ENCODE measurements at regions not wholly inside any gene's neighbourhood (a gene's known extent, or its start where the extent isn't known, plus 50 kb on each side); places are given as distances from the start of the nearest gene placed in this dataset.

GRCh38 chr14:101469382-101470247 is 91.7 kb upstream of the DIO3 start:
- no peak for DNase-seq (ENCODE audit: low spot score)

DNA sequence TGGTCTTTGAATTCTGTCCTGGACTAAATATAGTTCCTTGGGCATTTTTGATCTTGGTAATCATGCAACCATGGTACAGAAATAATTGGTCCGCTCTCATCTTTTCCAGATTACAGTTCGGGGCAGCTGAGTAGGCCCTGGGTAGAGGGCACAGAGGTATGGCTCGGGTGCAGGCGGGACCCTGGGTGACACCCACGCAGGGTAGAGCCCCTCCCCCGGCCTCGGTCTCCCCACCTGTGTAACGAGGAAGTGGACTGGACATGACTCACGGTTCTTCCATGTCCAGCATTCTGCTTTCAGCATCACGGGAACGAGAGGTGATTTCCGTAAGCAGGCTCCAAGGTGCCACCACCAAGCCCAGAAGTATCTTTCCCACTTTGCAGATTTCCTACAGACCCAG is 91.0 kb upstream of the DIO3 start:
- DNase-seq (ENCODE audit: low spot score) = no peak

GRCh38 chr14:101471723-101472517 is 89.4 kb upstream of the DIO3 start:
- DNase-seq (ENCODE audit: low spot score) = no peak

DNA sequence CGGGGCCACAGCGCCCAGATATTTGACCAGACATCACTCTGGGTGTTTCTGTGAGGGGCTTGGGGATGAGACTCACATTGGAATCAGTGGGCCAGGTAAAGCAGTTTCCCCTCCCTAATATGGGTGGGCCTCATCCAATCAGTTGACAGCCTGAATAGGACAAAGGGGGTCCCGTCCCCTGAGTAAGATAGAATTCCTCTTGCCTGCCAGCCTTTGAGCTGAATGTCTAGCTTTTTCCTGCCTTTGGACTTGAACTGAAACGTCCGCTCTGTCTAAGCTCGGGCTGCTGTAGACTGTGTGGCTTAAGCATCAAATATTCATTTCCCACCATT is 88.8 kb upstream of the DIO3 start:
- DNase-seq (ENCODE audit: low spot score) = no peak

DNA sequence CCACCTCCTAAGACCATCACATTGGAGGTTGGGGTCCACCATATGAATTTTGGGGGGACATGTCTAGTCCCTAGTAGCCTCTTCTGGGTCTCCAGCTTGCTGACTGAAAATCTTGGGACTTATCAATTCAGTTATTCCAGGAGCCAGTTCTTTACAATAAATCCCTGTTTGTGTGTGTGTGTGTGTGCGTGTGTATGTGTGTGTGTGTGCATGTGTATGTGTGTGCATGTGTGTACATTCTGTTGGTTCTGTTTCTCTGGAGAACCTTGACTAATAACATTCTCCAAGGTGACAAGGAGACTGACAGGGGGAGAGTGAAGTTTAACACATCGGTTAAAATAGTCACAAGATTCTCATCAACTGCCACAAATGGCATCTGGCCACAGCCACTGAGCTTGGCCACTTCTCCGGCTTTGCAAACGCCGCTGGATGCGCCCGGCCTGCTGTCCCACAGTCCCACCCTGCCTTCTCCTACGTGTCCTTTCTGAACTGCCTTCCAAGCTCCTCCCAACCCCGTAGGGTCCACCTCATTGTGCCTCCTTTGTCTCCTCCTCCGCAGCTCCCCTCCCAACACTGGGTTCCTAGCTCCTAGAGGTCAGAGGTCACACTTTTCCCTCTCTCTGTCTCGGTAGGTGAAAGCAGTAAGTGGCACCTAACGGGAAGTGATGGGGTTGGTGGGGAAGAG is 88.1 kb upstream of the DIO3 start:
- DNase-seq (ENCODE audit: low spot score) = no peak

DNA sequence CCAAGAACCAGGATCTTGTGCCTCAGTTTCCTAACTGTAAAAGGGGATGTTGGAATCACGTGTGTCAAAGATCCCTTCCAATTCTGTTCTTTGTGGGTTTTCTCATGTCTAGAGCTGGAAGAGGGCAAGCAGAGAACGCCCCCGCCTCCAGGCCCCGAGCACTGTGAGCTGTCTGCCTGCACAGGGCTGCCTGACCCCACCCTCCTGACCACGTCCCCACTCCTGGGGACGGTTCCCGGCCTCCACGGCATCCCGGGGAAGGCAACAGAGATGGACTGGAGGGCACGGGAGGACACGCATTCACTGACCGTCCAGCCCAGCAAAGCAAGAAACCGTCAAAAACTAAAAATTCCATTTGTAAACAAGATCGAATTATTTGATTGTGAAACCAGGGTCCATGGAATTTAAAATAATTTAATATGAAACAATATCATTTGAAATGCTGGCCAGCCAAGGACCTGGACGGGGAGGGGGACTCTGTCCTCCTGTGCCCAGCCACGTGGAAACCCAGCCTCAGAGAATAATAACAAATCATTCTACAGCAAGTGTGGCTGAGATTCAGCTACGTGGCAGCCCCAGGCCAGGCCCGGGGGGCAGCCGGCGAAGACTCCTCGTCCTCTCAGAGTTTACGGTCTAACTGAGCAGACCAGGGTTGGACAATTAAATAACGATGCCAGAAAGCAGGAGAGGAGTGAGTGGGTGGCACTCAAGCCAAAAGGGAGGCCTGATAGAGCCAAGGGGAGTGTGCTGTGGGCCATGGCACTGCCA is 87.3 kb upstream of the DIO3 start:
- no peak for DNase-seq (ENCODE audit: low spot score)

DNA sequence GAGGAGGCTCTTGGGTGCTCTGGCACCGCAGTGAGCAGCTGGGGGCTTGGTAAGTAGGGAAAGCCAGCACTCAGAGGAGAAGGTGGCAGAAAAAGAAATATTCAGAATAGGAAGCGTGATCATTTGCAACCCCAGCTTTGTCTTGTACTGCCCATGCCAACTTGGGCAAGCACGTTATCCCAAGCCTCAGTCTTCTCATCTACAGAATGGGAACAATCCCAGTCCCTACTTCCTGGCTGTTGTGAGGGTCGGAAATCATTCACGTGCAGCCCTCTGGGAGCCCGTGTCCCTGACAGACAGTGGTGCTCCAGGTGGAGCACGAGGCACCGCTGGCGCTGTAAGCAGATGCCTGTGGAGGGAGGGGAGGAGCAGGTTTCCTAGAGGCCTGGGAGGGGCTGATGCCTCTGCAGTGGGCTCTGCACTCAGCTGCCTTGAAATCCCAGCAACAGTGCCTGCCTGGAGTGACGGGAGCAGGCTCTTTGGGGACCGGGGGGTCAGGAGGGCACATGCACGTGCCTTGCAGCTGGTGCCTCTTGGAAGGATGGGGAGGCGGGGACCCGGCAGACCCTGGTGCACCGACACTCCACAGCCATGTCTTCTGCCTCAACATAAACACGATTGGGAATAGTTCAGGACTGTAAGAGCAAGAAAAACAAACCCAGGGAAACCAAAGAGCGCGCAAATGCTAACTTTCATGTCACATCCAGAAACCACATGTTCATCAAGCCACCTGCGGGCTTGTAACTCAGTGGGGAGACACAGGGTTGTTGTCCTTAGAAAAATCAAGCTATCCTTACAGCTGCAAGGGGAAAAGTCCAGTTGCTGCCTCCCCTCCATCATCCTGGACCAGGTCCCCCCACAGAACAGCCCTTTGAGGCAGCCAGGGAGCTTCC is 86.5 kb upstream of the DIO3 start:
- DNase-seq (ENCODE audit: low spot score) = no peak

- no peak for DNase-seq (ENCODE audit: low spot score)
Observed at GRCh38 chr14:101475456-101476257, 85.6 kb upstream of the DIO3 start.

DNA sequence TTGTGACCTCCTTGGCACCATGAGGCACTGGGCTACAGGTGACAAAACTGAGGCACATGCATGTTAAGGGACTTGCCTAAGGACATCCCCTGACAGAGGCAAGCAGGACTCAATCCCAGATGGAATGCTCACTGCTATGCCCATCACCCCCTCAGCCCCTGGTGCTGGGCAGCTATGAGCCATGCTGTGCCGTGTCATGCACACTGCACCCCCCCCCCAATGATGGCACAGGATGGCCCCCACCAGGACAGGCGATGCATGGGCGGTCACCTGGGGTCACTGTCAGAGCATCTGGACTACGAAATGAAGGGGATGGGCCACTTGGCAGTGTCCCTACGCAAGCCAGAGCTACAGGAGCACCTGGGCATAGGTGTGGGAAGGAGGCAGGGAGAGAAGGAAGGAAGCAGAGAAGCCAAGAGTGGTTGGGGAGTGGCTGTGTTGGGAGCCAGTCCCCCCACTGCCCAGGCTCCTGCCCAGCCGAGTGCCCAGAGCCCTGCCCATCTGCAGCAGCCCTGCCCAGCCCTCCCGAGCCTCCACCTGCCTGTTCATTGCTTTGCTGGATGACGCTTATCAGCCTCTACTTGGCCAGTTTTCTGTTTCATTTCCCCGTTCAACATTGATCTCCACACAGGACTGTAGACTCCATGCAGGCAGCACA is 84.9 kb upstream of the DIO3 start:
- DNase-seq (ENCODE audit: low spot score) = no peak

- DNase-seq (ENCODE audit: low spot score) = no peak
Observed at GRCh38 chr14:101476916-101477553, 84.3 kb upstream of the DIO3 start.

DNA sequence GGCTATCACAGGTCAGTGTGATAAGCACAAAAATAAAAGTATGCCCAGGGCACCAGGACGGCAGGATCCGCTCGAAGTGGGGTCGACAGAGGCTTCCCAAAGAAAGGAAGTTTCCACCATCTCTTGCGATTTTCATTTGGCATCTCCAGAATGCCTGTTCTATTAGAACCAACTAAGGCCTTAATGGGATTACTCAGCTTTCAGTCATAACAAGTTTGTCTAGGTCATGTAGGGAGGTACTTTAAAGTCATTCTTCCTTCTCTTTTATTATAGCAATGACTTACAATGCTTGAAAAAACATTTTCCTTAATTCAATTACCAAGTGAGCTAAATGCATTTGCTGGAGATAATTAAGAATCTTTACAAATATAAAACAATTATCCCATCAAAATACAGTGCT is 83.6 kb upstream of the DIO3 start:
- DNase-seq (ENCODE audit: low spot score) = no peak

GRCh38 chr14:101478096-101478495 is 83.2 kb upstream of the DIO3 start:
- DNase-seq (ENCODE audit: low spot score) = no peak

GRCh38 chr14:101478796-101479410 is 82.4 kb upstream of the DIO3 start:
- DNase-seq (ENCODE audit: low spot score) = no peak

DNA sequence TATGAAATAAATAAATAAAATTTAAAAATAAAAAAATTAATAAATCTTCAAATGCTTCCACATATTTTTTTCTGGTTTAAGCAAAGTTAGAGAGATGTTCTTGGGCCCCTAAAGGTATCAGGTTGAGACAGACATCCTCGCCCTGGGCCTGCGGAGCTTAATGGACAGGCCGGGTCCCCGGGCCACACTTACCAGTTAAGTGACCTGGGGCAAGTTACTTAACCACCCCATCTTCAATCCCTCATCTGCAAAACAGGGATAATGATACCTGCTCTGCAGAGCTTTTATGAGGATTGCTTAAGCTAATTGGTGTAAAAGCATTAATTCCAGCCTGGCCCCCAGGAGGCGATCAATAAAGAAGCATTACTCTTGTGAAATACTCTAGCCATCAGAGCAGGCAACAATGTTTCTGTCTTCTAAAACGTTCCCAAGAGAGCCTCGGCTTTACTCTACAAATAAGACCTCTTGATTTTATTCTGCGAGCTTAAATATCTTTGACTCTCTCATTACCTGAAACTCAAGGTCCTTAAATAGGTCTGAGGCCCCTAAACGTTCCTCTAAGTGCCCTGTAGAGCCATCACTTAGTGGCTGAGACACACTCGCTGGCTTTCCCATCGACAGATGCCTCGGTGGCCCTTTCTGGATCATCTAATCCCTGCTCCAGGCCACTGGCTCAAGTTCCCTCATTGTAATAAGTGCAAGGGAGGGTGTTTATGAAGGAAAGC is 81.1 kb upstream of the DIO3 start:
- DNase-seq (ENCODE audit: low spot score) = no peak

DNA sequence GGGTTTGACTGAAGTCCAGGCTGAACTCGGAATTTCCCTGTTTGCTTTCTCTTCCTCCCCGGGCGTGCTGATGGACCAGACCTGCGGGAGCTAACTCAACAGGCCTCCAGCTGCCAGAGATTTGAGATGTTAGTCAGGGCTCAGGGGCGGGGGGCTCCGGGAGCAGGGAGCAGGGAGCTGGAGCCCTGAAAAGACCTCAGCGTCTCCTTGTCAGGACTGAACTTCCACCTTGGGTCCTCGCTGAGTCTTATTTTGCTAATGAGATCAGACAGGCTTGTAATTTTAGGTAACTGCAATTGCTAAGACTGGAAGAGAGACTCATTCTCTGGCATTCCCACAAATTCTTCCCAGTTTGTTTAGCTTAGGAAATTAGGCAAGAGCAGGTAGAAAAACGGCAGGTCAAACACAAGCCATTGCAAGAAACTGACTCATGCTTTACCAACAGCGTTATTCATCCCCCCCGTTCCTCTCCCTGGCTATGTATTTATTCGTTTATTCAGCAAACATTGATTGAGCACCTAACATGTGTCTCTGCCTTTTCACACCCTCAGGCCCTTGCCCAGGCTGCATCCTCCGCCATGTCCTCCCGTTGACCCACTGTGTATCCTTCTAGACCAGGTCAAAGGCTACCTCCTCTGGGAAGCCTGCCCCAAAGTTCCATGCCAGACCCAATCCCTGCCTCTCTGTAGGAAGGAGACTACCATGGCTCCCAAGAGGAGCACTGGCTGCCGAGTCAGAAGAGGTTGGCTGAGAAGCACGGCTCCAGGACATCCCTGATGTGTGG is 80.4 kb upstream of the DIO3 start:
- DNase-seq (ENCODE audit: low spot score) = no peak

GRCh38 chr14:101481557-101481956 is 79.7 kb upstream of the DIO3 start:
- DNase-seq (ENCODE audit: low spot score) = no peak

GRCh38 chr14:101482066-101482465 is 79.2 kb upstream of the DIO3 start:
- no peak for DNase-seq (ENCODE audit: low spot score)

Measured in hematopoietic multipotent progenitor cell treated with erythropoietin and hydrocortisone succinate and interleukin-3 and kit ligand, for 17 days (in vitro differentiated cells).